Activated gamma-delta T cell (primary cell): ENCODE measurements at regions not wholly inside any gene's neighbourhood (a gene's known extent, or its start where the extent isn't known, plus 50 kb on each side); places are given as distances from the start of the nearest gene placed in this dataset.

Experiments
- DNase-seq: peaks from one replicate; lab custom pipeline; 2025; lab: John Stamatoyannopoulos, UW

DNA sequence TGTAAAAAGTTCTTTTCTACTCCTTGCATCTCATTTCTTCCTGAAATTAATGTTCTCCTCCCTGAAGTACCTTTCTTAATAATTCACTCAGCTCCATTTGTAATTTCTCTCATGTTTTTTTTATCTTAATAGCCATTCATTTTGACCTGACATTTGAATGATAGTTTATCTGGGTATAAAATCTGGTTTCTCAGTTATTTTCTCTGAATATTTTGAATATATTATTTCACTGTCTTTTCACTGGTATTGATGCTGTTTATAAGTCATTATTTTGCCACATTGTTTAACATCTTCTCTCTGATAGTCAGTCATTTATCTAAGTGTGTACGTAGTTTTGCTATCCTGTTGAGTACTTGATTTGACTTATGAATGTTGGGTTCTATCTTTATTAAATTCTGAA, 68.8 kb upstream of the ARHGAP18 start:
- no peak for DNase-seq

DNA sequence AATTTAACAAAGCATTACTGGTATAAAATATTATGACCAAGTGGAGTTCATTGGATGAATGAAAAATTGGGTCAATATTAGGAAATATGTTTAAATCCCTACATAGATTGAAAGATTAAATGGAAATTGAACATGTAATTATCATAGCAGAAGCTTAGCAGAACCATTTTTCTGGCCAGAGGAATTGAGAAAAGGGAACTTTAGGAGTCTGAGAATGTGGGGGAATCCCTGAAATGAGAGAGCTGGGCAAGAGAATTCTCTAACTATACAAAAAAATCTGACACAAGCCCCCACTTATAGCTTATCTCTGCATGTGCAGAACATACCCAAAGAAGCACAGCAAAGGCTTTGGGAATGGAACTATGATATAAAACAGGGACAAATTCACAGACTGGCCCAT, 67.4 kb upstream of the ARHGAP18 start:
- no peak for DNase-seq

DNA sequence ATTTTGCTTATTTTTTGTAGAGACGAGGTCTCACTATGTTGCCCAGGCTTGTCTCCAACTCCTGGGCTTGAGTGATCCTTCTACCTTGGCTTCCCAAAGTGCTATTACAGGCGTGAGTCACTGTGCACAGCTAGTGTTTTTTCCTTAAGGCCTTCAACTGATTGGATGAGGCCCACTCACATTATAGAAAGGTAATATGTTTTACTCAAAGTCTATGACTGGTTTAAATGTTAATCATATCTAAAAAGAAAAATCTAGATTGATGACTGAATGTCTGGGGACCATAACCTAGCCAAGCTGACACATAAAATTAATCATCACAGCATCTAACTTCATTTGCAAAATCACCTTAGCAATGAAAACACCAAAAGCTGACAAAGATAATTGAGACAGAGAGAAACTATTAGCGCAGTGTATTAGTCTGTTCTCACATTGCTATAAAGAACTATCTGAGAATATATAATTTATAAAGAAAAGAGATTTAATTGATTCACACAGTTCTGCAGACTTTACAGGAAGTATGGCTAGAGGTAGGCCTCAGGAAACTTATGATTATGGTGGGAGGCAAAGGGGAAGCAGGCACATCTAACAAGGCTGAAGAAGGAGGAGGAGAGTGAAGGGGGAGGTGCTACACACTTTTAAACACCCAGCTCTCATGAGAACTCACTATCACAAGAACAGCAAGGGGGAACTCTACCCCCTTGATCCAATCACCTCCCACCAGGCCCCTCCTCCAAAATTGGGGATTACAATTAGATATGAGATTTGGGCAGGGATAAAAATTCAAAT, 66.8 kb upstream of the ARHGAP18 start:
- DNase-seq: no peak

DNA sequence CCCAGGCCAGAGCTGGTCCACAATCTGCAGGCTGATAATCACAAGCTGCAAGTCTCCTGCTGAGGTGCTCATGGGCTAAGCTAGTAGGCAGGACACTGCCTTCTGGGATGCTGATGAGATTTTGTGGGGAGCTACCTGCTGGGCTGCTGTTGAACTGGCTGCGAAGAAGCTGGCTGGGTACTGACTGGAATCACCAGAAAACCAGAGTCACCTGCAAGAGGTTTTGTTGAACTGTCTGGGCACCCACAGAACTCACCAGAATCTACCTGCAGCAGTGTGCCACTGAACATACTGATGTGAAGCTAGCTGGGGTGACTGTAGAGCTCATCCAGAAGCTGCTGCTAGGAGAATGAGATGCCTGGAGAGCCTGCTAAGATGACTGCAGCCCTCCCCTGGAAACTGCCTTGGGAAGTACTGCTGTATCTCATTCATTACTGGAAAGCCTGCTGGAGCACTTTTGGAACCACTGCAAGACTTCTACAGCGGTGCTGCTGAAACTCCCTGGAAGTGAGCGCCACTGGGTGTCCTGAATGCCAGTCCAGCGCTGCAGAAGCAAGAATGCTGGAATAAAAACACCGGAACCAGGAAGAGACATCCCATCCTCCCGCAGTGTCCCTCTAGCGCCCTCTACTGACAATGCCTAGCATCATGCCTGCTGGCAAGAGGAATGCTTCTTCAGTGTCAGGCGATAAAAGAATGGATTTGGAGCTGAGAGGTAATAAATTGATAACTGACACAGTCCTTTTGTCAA, 64.9 kb upstream of the ARHGAP18 start:
- DNase-seq: no peak

DNA sequence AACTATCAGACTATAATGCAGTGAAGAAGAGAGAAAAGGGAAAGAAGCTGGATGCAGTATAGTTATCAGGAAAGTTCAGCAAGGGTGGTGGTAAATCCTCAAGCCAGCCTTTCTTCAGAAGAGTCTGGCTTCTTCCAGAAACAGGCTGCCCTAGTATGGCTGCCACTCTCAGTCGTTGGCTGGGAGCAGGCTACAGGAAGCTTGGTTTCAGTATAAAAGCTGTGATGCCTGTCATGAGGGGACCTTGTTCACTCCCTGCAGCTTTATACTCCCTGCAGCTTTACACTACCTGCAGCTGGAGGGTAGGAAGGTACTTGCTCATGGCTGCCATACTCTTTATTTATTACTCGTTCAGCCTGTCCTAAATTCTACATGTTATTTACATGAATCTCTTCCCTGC, 63.3 kb upstream of the ARHGAP18 start:
- DNase-seq: no peak

DNA sequence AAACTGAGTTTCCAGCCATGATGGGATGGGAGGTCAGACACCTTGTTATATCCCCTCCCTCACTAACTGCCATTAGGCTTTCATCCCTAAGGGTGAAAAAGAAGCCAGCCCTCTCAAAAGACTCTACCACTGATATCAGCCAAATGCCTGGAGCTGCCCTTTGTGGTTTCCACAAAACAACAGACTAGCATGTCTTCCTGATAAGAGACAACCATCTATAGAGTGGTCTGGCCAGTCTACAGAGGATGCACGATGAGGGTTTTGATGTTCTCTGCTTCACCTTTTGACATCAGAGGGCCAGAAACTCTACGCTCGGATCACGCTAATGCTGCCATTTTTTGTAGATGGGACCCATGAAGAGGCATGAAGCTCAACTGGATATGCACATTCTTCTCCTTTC, 61.7 kb upstream of the ARHGAP18 start:
- DNase-seq: no peak

DNA sequence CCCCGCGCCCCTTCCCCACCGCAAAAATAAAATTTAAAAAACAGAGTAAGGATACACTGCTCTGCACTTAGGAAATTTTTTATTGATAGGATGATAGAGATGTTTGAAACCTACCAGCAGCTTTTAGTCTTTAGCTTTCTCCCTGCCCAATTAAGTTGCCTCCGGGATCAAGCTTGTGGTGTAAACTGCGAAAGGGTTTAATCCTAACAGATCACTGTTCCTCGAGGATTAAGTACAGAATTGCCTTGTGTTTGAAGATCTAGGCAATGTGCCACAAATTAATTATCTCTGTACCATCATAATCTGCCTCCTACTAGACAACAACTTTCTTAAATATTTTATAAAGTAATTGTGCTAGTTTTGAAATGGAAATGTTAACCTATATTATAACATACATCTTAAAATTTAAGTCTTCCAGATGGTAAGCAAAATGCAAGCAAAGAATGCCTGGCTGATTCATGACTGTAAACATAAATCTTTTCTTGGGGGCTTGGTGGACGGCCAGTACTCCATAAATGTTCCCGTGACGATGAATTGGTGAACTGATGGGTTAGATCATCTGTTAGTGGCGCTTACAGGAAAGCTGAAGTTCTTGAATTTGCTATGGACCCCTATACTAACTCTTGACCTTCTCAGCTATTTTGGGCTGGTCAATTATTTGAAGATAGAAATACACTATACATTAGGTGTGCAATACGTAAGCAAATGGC, 58.0 kb upstream of the ARHGAP18 start:
- DNase-seq: no peak

DNA sequence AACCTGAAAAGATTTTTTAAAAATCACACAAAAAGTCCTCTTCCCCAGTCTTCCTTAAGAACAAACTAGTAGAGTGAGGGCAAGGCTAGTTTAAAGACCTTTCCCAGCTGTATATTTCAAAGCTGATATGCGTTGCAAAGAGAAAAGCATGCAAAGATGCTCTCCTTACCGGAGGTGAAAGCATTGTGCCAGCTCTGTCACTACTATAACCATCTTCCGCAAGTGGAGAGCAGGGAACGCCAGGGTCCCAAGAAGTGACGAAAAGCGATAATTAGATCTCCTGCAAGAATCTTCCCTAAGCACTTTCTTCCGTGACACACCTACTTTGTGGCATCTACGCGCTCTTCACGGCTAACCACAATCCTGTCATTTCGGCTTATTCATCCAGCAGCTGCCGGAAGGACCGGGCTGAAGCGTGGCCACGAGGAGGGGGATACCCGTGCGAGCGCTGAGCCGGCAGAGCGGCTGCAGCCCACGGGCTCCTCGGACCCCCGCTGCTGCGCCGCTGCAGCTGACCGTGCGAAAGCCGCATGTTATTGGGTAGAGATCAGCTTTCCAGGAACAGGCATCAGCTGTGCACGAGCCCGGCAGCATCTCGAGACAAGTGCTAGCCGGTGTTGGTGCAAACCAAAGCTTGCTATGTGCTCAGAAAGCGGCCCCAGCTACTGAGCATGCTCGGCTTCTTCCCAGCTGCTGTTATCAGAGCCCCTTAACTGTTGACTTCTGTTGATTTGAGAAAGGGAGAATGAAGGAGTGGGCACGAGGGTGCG, 57.2 kb upstream of the ARHGAP18 start:
- DNase-seq: peak; percentile 23

DNA sequence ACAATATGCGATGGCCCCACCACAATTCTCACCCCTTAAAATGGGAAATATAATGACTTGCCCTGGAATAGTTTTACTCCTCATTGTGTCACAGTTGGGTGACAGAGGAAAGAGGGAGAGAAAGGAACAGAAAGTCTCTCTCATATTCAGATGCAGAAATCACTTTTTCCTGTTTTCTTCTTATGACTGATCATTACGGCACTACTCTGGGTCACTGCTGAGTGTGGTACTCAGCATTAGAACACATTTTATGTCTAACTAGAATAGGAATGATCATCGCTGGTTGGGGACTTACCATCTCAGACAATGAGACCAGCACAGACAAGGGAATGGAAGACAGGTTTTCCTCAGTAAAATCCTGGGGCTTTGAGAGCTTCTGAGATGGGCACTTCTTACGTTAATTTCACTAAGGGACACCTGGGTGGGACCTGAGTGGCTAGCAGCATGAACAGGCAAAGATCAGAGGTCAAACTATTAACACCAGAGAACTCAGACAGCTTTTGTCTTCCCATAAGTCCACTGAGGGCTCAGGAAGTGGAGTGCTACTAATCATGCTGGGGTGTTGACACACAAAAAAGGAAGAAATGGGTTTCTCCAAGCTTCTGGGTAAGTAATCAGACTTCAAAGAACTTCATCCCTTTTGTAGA, 54.9 kb upstream of the ARHGAP18 start:
- DNase-seq: no peak

DNA sequence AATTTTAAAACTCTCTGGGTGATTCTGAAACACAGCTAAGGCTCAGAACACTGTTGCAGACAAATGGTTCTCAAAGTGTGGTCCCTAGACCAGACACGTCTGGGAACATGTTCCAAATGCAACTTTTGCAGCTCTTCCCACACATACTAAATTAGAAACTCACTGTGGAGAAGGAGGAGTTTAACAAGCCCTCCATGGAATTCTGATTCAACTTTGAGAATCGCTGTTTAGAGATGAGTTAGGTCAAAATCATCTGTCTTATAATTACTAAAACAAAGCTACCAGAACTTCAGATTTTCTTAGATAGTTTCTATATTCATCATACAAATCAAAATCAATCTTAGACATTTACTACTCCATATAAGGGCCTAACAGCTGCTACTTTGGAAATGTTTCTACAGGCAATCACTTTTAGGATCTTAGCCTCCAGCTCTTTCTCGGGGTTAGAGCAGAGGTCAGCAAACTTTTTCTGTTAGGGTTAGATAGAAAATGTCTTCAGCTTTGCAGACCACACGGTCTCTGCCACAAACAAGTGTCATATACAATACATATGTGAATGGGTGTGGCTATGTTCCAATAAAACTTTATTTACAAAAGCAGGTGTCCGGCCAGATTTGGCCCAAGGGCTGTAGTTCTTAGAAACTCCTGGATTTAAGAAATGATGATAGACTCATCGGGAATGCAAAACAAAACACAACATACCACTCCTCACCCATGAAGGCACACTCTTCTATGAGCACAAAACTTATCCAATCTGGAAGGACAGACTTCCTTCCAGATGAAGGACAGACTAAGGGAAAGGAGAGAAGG, 50.0 kb upstream of the ARHGAP18 start:
- DNase-seq: no peak
